HG02885 (cell line): ENCODE measurements at regions not wholly inside any gene's neighbourhood (a gene's known extent, or its start where the extent isn't known, plus 50 kb on each side); places are given as distances from the start of the nearest gene placed in this dataset.
"Not testable (repeated sequence)": the region's sequence is repeated elsewhere in the genome, so short reads cannot be mapped to it uniquely, and the experiment has no call there.

ENCODE experiments used
- ATAC-seq: cut with Tn5 transposase; IDR thresholded peaks from one replicate; pipeline ENCODE4 v1.9.1; 2021; ENCODE audit warnings: mild to moderate bottlenecking; ENCODE audit not compliant: unreplicated experiment, poor library complexity

- ATAC-seq = no peak
Observed at GRCh38 chr4:33090910-33091309, 2370.7 kb downstream of the PCDH7 start.

GRCh38 chr4:33091961-33092360, 2371.8 kb downstream of the PCDH7 start:
- ATAC-seq = no peak

GRCh38 chr4:33104273-33104672, 2384.1 kb downstream of the PCDH7 start:
- ATAC-seq = peak; percentile 87

- ATAC-seq = no peak
Observed at GRCh38 chr4:33107814-33108213, 2387.6 kb downstream of the PCDH7 start.

- ATAC-seq = no peak
Observed at GRCh38 chr4:33111117-33111516, 2390.9 kb downstream of the PCDH7 start.

- no peak for ATAC-seq
Observed at GRCh38 chr4:33116871-33117270, 2396.7 kb downstream of the PCDH7 start.

GRCh38 chr4:33126002-33126401, 2405.8 kb downstream of the PCDH7 start:
- no peak for ATAC-seq

GRCh38 chr4:33130662-33131061, 2410.5 kb downstream of the PCDH7 start:
- ATAC-seq = not testable (repeated sequence)

GRCh38 chr4:33133723-33134122, 2413.6 kb downstream of the PCDH7 start:
- no peak for ATAC-seq

GRCh38 chr4:33134366-33134765, 2414.2 kb downstream of the PCDH7 start:
- no peak for ATAC-seq

GRCh38 chr4:33149658-33150524, 2429.7 kb downstream of the PCDH7 start:
- no peak for ATAC-seq

- ATAC-seq = no peak
Observed at GRCh38 chr4:33150525-33150910, 2430.3 kb downstream of the PCDH7 start.

- peak; percentile 55 for ATAC-seq
Observed at GRCh38 chr4:33160126-33160525, 2440.0 kb downstream of the PCDH7 start.

GRCh38 chr4:33161202-33161601, 2441.0 kb downstream of the PCDH7 start:
- no peak for ATAC-seq

GRCh38 chr4:33162122-33162521, 2442.0 kb downstream of the PCDH7 start:
- no peak for ATAC-seq

- ATAC-seq = no peak
Observed at GRCh38 chr4:33171873-33172525, 2451.8 kb downstream of the PCDH7 start.

- no peak for ATAC-seq
Observed at GRCh38 chr4:33176566-33176965, 2456.4 kb downstream of the PCDH7 start.

GRCh38 chr4:33184657-33185290, 2464.6 kb downstream of the PCDH7 start:
- ATAC-seq = peak; percentile 92

GRCh38 chr4:33187035-33187434, 2466.9 kb downstream of the PCDH7 start:
- ATAC-seq = peak; percentile 57

- ATAC-seq = no peak
Observed at GRCh38 chr4:33188733-33189132, 2468.6 kb downstream of the PCDH7 start.

- no peak for ATAC-seq
Observed at GRCh38 chr4:33189169-33189568, 2469.0 kb downstream of the PCDH7 start.
